Mucosa of rectum (tissue), 2 donors: ENCODE measurements at regions not wholly inside any gene's neighbourhood (a gene's known extent, or its start where the extent isn't known, plus 50 kb on each side); places are given as distances from the start of the nearest gene placed in this dataset.
A peak's percentile ranks its signal among the peaks of the same experiment; 100 is the strongest.

ENCODE experiments used
- H3K27ac ChIP-seq, 2 donors: one replicate each; pipeline ENCODE4 v1.7.0; 2013; ENCODE audit warnings: inconsistent platforms in 2 of 2, low read depth in 2 of 2, low read length in 2 of 2
- H3K27me3 ChIP-seq, 2 donors: one replicate each; pipeline ENCODE4 v1.7.0; 2013; ENCODE audit warnings: low read length in 2 of 2; ENCODE audit not compliant: control insufficient read depth in 2 of 2, insufficient read depth in 2 of 2
- H3K36me3 ChIP-seq, 2 donors: one replicate each; pipeline ENCODE4 v1.7.0; 2013; ENCODE audit warnings: low read length in 2 of 2; ENCODE audit not compliant: control insufficient read depth in 2 of 2, insufficient read depth in 2 of 2
- H3K4me1 ChIP-seq, 2 donors: one replicate each; pipeline ENCODE4 v1.7.0; 2013; ENCODE audit warnings: low read length in 2 of 2, mild to moderate bottlenecking in 1 of 2; ENCODE audit not compliant: control insufficient read depth in 2 of 2, insufficient read depth in 2 of 2
- H3K4me3 ChIP-seq, 2 donors: one replicate each; pipeline ENCODE4 v1.7.0; 2013; ENCODE audit warnings: low read length in 2 of 2
- H3K9ac ChIP-seq, 2 donors: one replicate each; pipeline ENCODE4 v1.7.0; 2013; ENCODE audit warnings: low read length in 2 of 2, low read depth in 1 of 2, mild to moderate bottlenecking in 1 of 2
- H3K9me3 ChIP-seq, 2 donors: one replicate each; pipeline ENCODE4 v1.7.0; 2013; ENCODE audit warnings: low read length in 2 of 2; ENCODE audit not compliant: control insufficient read depth in 2 of 2
- donor health status: healthy.
- donor health status: Normal muscosa, but diverticular disease.

DNA sequence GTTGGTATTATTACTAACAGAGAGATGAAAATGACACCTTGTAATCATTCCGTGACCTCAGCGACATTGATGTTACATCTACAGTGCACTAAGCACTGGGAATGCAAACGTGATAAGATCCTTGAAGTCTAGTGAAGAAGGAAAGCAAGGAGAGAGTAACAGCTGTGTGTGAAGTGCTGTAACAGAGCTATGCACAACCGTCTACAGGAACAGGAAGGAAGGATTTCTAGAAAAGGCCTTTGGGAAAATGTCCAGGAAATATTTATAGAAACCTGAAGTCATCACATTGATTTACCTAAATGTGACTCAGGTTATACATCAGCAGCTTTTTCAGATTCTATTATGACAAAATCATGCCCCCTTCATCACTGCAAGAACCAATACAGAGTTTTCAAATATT lies 304.2 kb upstream of the AMIGO2 start:
- Histone ChIP-seq H3K4me1 (no peaks in the 10 kb centered on the region), H3K9me3 (no peaks in the 10 kb centered on the region), H3K36me3 (no peaks in the 10 kb centered on the region), H3K4me3 (no peak overlapping the region), H3K9ac (no peak overlapping the region), H3K27me3 (no peaks in the 10 kb centered on the region), H3K27ac (no peak overlapping the region)

DNA sequence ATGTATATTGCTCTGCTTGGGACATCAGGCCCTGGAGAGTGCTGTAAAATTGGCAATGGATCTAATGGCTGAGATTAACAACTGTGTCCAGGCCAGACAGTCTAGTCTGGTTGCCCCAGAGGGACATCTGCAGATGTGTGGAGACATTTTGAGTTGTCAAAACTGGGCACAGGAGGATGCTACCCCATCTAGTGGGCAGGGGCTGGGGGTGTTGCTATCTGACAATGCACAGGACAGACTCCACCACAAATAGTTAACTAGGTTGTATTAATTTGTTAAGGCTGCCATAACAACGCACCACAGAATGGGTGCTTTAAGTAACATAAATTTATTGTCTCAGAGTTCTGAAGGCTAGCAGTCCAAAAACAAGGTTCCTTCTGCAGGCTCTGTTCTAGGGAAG lies 302.5 kb upstream of the AMIGO2 start:
- Histone ChIP-seq H3K9me3 (no peaks in the 10 kb centered on the region), H3K4me3 (no peak overlapping the region), H3K27ac (no peak overlapping the region), H3K27me3 (no peaks in the 10 kb centered on the region), H3K36me3 (no peaks in the 10 kb centered on the region), H3K9ac (no peak overlapping the region), H3K4me1 (no peaks in the 10 kb centered on the region)

DNA sequence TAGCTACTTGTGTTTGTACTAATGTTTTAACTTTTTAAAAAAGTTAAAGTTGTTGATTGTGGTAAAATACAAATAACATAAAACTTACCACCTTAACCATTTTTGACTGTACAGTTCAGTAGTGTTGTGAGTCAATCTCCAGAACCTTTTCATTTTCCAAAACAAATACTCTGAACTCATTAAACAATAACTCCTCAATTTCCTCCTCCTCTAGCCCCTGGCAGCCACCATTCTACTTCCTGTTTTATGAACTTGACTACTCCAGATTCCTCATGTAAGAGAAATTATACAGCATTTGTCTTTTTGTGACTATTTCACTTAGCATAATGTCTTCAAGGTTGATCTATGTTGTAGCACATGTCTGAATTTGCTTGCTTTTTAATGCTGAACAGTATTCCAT lies 299.1 kb upstream of the AMIGO2 start:
- Histone ChIP-seq H3K4me3 (no peak overlapping the region), H3K27ac (no peak overlapping the region)

DNA sequence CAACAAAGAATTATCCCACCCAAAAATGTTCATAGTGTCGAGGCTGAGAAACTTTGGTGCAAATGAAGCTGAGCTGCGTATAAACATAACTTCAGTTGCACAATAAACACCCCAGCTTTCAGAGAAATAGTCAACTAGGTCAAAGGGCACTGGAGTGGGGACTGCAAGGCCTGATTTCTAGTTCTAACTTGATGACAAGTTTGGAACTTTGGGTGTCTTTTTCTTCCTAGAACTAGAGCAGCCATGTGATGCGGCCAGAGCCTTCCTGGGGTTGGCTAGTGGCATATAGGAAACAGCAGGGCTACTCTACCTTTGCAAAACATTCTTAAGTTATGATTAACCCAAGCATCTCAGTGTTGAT lies 298.4 kb upstream of the AMIGO2 start:
- Histone ChIP-seq H3K36me3 (no peaks in the 10 kb centered on the region), H3K9me3 (no peaks in the 10 kb centered on the region), H3K27me3 (no peaks in the 10 kb centered on the region), H3K4me1 (no peaks in the 10 kb centered on the region), H3K4me3 (no peak overlapping the region), H3K9ac (no peak overlapping the region), H3K27ac (peak overlapping the region in 1 of 2 donors; percentile 28)

More for the DNA sequence above, 299.1 kb upstream of the AMIGO2 start:
- H3K36me3 ChIP-seq, result no peaks in the 10 kb centered on the region
- no peaks in the 10 kb centered on the region for H3K4me1 ChIP-seq
- H3K27me3 ChIP-seq, result no peaks in the 10 kb centered on the region
- H3K9me3 ChIP-seq, result no peaks in the 10 kb centered on the region
- no peak overlapping the region for H3K9ac ChIP-seq

DNA sequence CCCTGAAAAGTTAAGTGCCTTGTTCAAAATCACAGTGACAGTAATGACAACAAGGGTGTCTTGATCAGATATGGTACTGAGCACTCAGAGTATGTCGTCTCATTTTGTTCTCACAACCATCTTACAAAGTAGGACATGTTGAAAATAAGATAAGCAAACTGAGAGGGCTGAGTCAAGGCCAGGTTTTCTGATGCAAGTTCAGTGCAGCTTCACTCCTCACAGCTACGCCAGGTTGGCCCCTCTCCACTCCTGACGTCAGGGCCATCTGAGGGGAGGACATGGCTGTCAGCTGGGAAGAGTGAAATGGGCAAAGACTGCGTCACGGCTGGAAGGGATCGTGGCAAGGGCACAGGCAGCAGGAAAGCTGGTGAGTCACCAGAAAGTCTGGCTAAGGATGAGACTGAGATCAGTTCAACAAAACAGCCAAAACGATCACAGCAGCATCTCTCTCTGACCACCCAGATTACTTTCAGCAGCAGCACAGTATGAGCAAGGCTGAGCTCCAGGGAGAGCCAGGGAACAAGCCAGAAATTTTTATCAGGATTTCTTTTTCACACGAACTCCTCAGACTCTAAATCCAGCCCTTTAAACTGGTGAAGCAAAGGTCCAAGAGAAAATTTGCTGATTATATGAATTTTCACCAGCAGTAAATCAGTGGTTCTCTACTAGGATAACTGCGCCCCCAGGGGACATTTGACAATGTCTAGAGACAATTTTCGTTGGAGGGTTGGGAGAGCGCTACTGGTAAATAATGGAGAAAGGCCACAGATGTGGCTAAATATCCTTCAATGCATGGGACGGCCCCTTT lies 297.9 kb upstream of the AMIGO2 start:
- H3K4me3 ChIP-seq, result no peak overlapping the region
- H3K4me1 ChIP-seq, result no peaks in the 10 kb centered on the region
- H3K36me3 ChIP-seq, result no peaks in the 10 kb centered on the region
- H3K27ac ChIP-seq, result peak overlapping the region; percentile 5 to 28
- no peaks in the 10 kb centered on the region for H3K27me3 ChIP-seq
- H3K9me3 ChIP-seq, result no peaks in the 10 kb centered on the region
- H3K9ac ChIP-seq, result no peak overlapping the region

DNA sequence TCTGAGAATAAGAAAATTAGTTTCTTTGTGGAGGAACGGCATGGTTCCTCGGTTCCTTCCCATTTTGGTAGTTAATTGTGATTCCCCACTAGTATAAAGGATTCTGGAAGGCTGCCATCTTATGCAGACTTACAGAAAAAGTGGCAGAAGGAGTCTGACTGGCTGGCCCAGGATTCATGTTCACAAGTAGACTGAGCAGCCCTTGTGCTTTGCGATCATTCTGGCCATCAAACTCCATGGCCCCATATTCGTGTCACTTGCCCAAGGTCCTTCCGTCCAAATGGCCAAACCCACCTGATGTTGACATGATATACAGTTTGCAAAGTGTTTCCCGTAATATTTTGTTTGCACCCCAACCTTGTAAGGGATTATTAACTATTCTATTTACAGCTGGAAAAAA lies 297.2 kb upstream of the AMIGO2 start:
- Histone ChIP-seq H3K9ac (no peak overlapping the region), H3K36me3 (no peaks in the 10 kb centered on the region), H3K27me3 (no peaks in the 10 kb centered on the region), H3K4me3 (no peak overlapping the region), H3K4me1 (no peaks in the 10 kb centered on the region), H3K9me3 (no peaks in the 10 kb centered on the region), H3K27ac (peak overlapping the region; percentile 5 to 25)

DNA sequence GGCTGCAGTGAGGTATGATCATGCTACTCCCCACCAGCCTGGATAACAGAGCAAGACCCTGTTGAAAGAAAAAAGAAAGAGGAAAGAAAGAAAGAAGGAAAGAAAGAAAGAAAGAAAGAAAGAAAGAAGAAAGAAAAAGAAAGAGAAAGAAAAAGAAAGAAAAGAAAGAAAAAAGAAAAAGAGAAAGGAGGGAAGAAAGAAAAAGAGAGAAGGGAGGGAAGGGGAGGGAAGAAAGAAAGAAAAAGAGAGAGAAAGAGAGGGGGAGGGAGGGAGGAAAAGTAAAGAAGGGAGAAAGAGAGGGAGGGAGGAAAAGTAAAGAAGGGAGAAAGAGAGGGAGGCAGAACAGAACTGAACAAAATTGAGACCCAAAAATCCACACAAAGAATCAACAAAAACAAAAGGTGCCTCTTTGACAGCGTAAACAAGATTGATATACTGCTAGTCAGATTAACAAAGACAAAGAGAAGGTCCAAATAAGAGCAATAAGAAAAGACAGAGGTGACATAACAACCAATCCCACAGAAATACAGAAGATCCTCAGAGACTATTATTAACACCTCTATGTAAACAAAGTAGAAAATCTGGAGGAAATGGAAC lies 293.9 kb upstream of the AMIGO2 start:
- H3K27ac ChIP-seq, result no peak overlapping the region
- H3K4me1 ChIP-seq, result no peaks in the 10 kb centered on the region
- H3K4me3 ChIP-seq, result no peak overlapping the region
- H3K27me3 ChIP-seq, result no peaks in the 10 kb centered on the region
- no peaks in the 10 kb centered on the region for H3K36me3 ChIP-seq
- no peaks in the 10 kb centered on the region for H3K9me3 ChIP-seq
- H3K9ac ChIP-seq, result no peak overlapping the region

DNA sequence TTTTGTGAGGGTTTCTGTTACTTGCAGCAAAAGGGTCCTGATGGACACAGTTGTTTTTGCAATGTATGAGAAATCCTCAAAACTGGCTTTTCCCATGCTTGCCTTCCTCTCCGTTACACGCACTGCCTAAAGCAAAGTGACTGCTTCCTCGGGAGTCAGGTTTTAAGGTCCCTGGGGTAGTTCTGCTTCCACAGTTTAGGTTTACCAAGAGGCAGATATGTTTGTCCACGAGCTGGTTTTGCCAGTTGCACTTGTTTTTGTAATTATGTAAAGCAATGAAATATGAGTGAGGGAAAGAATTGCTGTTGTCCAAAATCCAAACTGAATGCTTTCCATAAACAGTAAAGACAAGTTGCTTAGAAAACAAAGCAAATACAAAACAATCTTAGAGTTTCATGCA lies 290.7 kb upstream of the AMIGO2 start:
- Histone ChIP-seq H3K27ac (no peak overlapping the region), H3K4me1 (no peaks in the 10 kb centered on the region), H3K9me3 (no peaks in the 10 kb centered on the region), H3K36me3 (no peaks in the 10 kb centered on the region), H3K4me3 (no peak overlapping the region), H3K9ac (no peak overlapping the region), H3K27me3 (no peaks in the 10 kb centered on the region)

DNA sequence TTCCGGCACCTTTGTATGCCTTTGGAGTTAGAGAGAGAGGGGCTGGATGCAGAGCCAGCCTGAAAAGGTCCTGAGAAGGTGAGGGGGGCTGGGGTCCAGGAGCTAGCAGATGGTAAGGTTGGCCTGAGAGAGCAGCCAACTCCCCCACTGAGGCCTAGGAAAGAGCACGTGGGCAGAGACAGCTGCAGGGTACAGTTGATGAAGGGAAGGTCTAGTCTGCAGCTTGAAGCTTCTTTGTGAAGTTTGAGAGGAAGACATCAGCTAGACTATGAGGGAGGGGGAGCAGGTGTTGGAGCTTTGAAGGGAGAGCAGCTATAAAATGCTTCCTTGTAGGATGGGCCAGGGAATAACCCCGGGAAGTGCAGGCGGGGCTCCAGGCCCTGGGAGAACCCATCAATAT lies 289.3 kb upstream of the AMIGO2 start:
- no peak overlapping the region for H3K27ac ChIP-seq
- no peaks in the 10 kb centered on the region for H3K4me1 ChIP-seq
- no peak overlapping the region for H3K4me3 ChIP-seq
- H3K9me3 ChIP-seq, result no peaks in the 10 kb centered on the region
- no peaks in the 10 kb centered on the region for H3K27me3 ChIP-seq
- no peak overlapping the region for H3K9ac ChIP-seq
- H3K36me3 ChIP-seq, result no peaks in the 10 kb centered on the region

DNA sequence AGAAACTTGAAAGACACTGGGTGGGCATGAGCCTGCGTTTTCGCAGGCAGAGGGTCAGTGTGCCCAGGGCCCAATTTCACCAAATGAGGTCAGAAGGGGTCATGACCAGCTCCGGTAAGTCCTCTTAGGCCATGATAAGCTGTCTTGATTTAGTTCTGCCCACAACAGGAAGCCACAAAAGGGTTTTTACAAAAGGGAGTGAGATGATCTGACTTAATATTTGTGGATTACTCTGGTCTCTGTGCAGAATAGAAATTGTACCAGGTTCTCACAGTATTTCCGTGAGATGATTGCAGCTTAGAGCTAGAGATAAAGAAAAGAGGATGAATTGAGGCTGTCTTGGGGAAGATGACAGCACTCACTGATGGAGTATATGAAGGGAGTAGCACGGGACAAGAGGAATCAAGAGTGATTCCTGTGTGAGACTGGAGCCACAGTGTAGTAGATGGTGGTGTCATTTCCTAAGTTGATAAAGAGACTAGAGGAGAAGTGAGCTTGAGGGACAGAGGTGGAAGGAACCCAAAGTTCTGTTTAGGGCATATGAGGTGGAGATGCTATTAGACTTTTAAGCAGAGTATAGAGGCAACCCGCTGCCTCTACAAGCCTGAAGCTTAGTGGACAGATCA lies 288.3 kb upstream of the AMIGO2 start:
- Histone ChIP-seq H3K4me3 (no peak overlapping the region), H3K36me3 (no peaks in the 10 kb centered on the region), H3K4me1 (no peaks in the 10 kb centered on the region), H3K27me3 (no peaks in the 10 kb centered on the region), H3K27ac (no peak overlapping the region), H3K9me3 (no peaks in the 10 kb centered on the region), H3K9ac (no peak overlapping the region)
